GM23338 (cell line): ENCODE measurements at regions not wholly inside any gene's neighbourhood (a gene's known extent, or its start where the extent isn't known, plus 50 kb on each side); places are given as distances from the start of the nearest gene placed in this dataset.

ENCODE experiments used
- ATAC-seq: fragments of 200-7000 bp; cut with Tn5 transposase; 3 replicates; pipeline ENCODE4 v1.9.1; 2020
- DNase-seq: peaks from one replicate; pipeline ENCODE4 v3.0.0-alpha.2; 2015; ENCODE audit warnings: low spot score
- H2AFZ ChIP-seq: fragments of 200-600 bp; sonication (generic); 2 replicates; pipeline ENCODE4 v1.8.0; 2016; ENCODE audit warnings: antibody characterized with exemption, mild to moderate bottlenecking, moderate library complexity
- H3F3A ChIP-seq: fragments of 200-600 bp; sonication (generic); replicated peaks from 2 replicates; pipeline ENCODE4 v1.8.0; 2017; ENCODE audit warnings: antibody characterized with exemption, mixed run types, low read depth
- H3K27ac ChIP-seq: fragments of 200-600 bp; sonication (generic); 2 replicates; pipeline ENCODE4 v1.6.1; 2016; ENCODE audit warnings: low read depth
- H3K27me3 ChIP-seq: fragments of 200-600 bp; sonication (generic); 2 replicates; pipeline ENCODE4 v1.8.0; 2016; ENCODE audit warnings: mild to moderate bottlenecking, mixed run types, moderate library complexity; ENCODE audit not compliant: insufficient read depth
- H3K36me3 ChIP-seq: fragments of 200-600 bp; sonication (generic); 2 replicates; pipeline ENCODE4 v1.8.0; 2016; ENCODE audit warnings: mild to moderate bottlenecking; ENCODE audit not compliant: insufficient read depth
- H3K4me1 ChIP-seq: fragments of 200-600 bp; sonication (generic); 2 replicates; pipeline ENCODE4 v1.8.0; 2016; ENCODE audit warnings: mild to moderate bottlenecking, moderate library complexity; ENCODE audit not compliant: insufficient read depth
- H3K4me2 ChIP-seq: fragments of 200-600 bp; sonication (generic); 2 replicates; pipeline ENCODE4 v1.7.1; 2017; ENCODE audit warnings: mixed run types
- H3K4me3 ChIP-seq: fragments of 200-600 bp; sonication (generic); 2 replicates; pipeline ENCODE4 v1.6.1; 2016; ENCODE audit warnings: mixed run types
- H3K79me2 ChIP-seq: fragments of 200-600 bp; sonication (generic); replicated peaks from 2 replicates; pipeline ENCODE4 v1.8.0; 2017; ENCODE audit warnings: mild to moderate bottlenecking; ENCODE audit not compliant: insufficient read depth
- H3K9me2 ChIP-seq: fragments of 200-600 bp; sonication (generic); 2 replicates; pipeline ENCODE4 v1.8.0; 2017; ENCODE audit not compliant: insufficient read depth
- H4K20me1 ChIP-seq: fragments of 200-600 bp; sonication (generic); replicated peaks from 2 replicates; pipeline ENCODE4 v1.8.0; 2017; ENCODE audit warnings: mild to moderate bottlenecking; ENCODE audit not compliant: insufficient read depth
- H3K27ac Mint-ChIP-seq: 2 replicates; pipeline ENCODE4 v1.8.0; 2020; ENCODE audit warnings: inconsistent platforms, mild to moderate bottlenecking, moderate library complexity, mixed read lengths
- H3K27me3 Mint-ChIP-seq: 3 replicates; pipeline ENCODE4 v1.8.0; 2022; ENCODE audit warnings: low read depth, mild to moderate bottlenecking, moderate library complexity, mixed read lengths, inconsistent platforms; ENCODE audit not compliant: insufficient read depth, poor library complexity
- H3K36me3 Mint-ChIP-seq: 3 replicates; pipeline ENCODE4 v1.8.0; 2021; ENCODE audit warnings: low read depth, mild to moderate bottlenecking, inconsistent platforms, moderate library complexity, mixed read lengths
- H3K4me1 Mint-ChIP-seq: 3 replicates; pipeline ENCODE4 v1.8.0; 2020; ENCODE audit warnings: mild to moderate bottlenecking, inconsistent platforms, mixed read lengths
- H3K4me3 Mint-ChIP-seq: 3 replicates; pipeline ENCODE4 v1.8.0; 2021; ENCODE audit warnings: moderate library complexity, mild to moderate bottlenecking, inconsistent platforms, mixed read lengths
- H3K9me3 Mint-ChIP-seq: 3 replicates; pipeline ENCODE4 v1.8.0; 2020; ENCODE audit warnings: moderate library complexity, mild to moderate bottlenecking, inconsistent platforms, mixed read lengths
- CREB1 ChIP-seq: fragments of 250-450 bp; sonication (Bioruptor Pico); IDR thresholded peaks from 2 replicates; pipeline ENCODE4 v1.5.0; 2020; ENCODE audit warnings: low read depth, mild to moderate bottlenecking, moderate library complexity
- CTCF ChIP-seq, 2 experiments: fragments of 200-600 bp in 1 of 2; sonication (generic) in 1 of 2; conservative IDR thresholded peaks; 2 replicates each; pipeline versions ENCODE4 v1.5.1 to v1.6.1; 2016 to 2017; ENCODE audit warnings: antibody characterized with exemption in 2 of 2, low read depth in 2 of 2, mild to moderate bottlenecking in 2 of 2, moderate library complexity in 1 of 2
- EZH2 ChIP-seq: fragments of 200-600 bp; sonication (generic); IDR thresholded peaks from one replicate; pipeline ENCODE4 v1.8.0; 2017; ENCODE audit warnings: antibody characterized with exemption, mild to moderate bottlenecking, low read depth; ENCODE audit not compliant: unreplicated experiment
- EZH2phosphoT487 ChIP-seq: fragments of 200-600 bp; sonication (generic); IDR thresholded peaks from one replicate; pipeline ENCODE4 v1.8.1; 2018; ENCODE audit warnings: antibody characterized with exemption; ENCODE audit not compliant: unreplicated experiment
- NANOG ChIP-seq: IDR thresholded peaks from 2 replicates; pipeline ENCODE4 v1.6.1; 2016; ENCODE audit warnings: antibody characterized with exemption, borderline replicate concordance
- POLR2AphosphoS5 ChIP-seq: IDR thresholded peaks from 2 replicates; pipeline ENCODE4 v1.6.1; 2016; ENCODE audit warnings: antibody characterized with exemption, low read depth
- STAT1 ChIP-seq: IDR thresholded peaks from one replicate; pipeline ENCODE4 v1.6.1; 2016; ENCODE audit warnings: antibody characterized with exemption; ENCODE audit not compliant: unreplicated experiment
- ZNF114 ChIP-seq: fragments of 250-450 bp; sonication (Bioruptor Pico); IDR thresholded peaks from 2 replicates; pipeline ENCODE4 v1.5.0; 2020; ENCODE audit warnings: mild to moderate bottlenecking, moderate library complexity
- ZNF331 ChIP-seq: fragments of 250-450 bp; sonication (Bioruptor Pico); IDR thresholded peaks from 2 replicates; pipeline ENCODE4 v1.5.0; 2020; ENCODE audit warnings: low read depth, mild to moderate bottlenecking, moderate library complexity
- ZNF462 ChIP-seq: fragments of 250-450 bp; sonication (Bioruptor Pico); IDR thresholded peaks from 2 replicates; pipeline ENCODE4 v1.5.0; 2020; ENCODE audit warnings: mild to moderate bottlenecking, moderate library complexity

- no peak overlapping the region for H2AFZ ChIP-seq
These were observed 73.3 kb downstream of the LSM5 start for GRCh38 chr7:32416846-32417245.

GRCh38 chr7:32415936-32416335, 74.2 kb downstream of the LSM5 start:
- peaks cover 4% of the 10 kb centered on the region for H3K27me3 Mint-ChIP-seq
- no peak overlapping the region for H3K27ac Mint-ChIP-seq
- Histone ChIP-seq H3F3A (no peaks in the 10 kb centered on the region), H3K9me2 (no peaks in the 10 kb centered on the region), H3K27me3 (no peaks in the 10 kb centered on the region), H3K36me3 (no peaks in the 10 kb centered on the region), H2AFZ (no peak overlapping the region), H3K27ac (no peak overlapping the region), H3K4me2 (no peak overlapping the region), H3K4me1 (no peaks in the 10 kb centered on the region), H3K79me2 (no peaks in the 10 kb centered on the region), H3K4me3 (no peak overlapping the region), H4K20me1 (no peaks in the 10 kb centered on the region)
- no peaks in the 10 kb centered on the region; the same call in 2 of the 3 replicates for H3K9me3 Mint-ChIP-seq
- ATAC-seq: no peak; the same call in 2 of the 3 replicates
- no peak for DNase-seq
- no peak overlapping the region for H3K4me3 Mint-ChIP-seq
- H3K36me3 Mint-ChIP-seq: no peaks in the 10 kb centered on the region
- H3K4me1 Mint-ChIP-seq: no peaks in the 10 kb centered on the region
- TF ChIP-seq ZNF114 (CRISPR knock-in tag) (no peak), ZNF462 (CRISPR knock-in tag) (no peak), POLR2AphosphoS5 (no peak), EZH2 (no peak), ZNF331 (CRISPR knock-in tag) (no peak), NANOG (no peak), STAT1 (no peak), EZH2phosphoT487 (no peak), CREB1 (no peak), CTCF (conservative IDR thresholded peaks at IDR 0.05; ENCODE audit: low read depth in 2 of 2) (no peak)

More at GRCh38 chr7:32416846-32417245, 73.3 kb downstream of the LSM5 start:
- no peaks in the 10 kb centered on the region for H3F3A ChIP-seq
- no peak overlapping the region for H3K27ac ChIP-seq
- no peaks in the 10 kb centered on the region for H3K4me1 Mint-ChIP-seq
- H3K79me2 ChIP-seq: no peaks in the 10 kb centered on the region
- no peaks in the 10 kb centered on the region for H3K36me3 Mint-ChIP-seq
- ATAC-seq: no peak
- no peak overlapping the region for H3K4me3 ChIP-seq
- TF ChIP-seq EZH2phosphoT487 (no peak), CREB1 (no peak), ZNF114 (CRISPR knock-in tag) (no peak), NANOG (no peak), POLR2AphosphoS5 (no peak), EZH2 (no peak)
- H4K20me1 ChIP-seq: no peaks in the 10 kb centered on the region
- no peak overlapping the region for H3K4me2 ChIP-seq
- no peaks in the 10 kb centered on the region for H3K9me2 ChIP-seq
- no peaks in the 10 kb centered on the region for H3K36me3 ChIP-seq
- no peak for DNase-seq
- no peak overlapping the region for H3K4me3 Mint-ChIP-seq
- no peak overlapping the region for H3K27ac Mint-ChIP-seq
- H3K27me3 Mint-ChIP-seq: peaks cover 4% of the 10 kb centered on the region
- no peaks in the 10 kb centered on the region for H3K27me3 ChIP-seq
- H3K4me1 ChIP-seq: no peaks in the 10 kb centered on the region
- no peaks in the 10 kb centered on the region; the same call in 2 of the 3 replicates for H3K9me3 Mint-ChIP-seq
